ENCODE measurements at regions not wholly inside any gene's neighbourhood (a gene's known extent, or its start where the extent isn't known, plus 50 kb on each side); places are given as distances from the start of the nearest gene placed in this dataset.
"Not testable (repeated sequence)": the region's sequence is repeated elsewhere in the genome, so short reads cannot be mapped to it uniquely, and the experiment has no call there.

DNA sequence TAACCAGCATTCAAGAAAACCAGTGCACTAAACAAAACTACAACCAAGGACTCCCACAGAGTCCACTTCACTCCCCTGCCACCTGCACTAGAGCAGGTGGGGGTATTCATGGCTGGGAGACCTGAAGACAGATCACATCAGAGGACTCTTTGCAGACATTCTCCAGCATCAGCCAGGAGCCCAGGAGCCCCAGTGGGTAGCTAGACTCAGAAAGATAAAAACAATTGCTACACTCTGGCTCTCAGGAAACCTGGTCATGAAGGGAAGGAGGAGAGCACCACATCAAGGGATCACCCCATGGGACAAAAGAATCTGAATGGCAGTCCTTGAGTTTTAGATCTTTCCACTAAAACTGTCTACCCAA lies 472.1 kb downstream of the PLPP3 start:
- DNase-seq: no peak

DNA sequence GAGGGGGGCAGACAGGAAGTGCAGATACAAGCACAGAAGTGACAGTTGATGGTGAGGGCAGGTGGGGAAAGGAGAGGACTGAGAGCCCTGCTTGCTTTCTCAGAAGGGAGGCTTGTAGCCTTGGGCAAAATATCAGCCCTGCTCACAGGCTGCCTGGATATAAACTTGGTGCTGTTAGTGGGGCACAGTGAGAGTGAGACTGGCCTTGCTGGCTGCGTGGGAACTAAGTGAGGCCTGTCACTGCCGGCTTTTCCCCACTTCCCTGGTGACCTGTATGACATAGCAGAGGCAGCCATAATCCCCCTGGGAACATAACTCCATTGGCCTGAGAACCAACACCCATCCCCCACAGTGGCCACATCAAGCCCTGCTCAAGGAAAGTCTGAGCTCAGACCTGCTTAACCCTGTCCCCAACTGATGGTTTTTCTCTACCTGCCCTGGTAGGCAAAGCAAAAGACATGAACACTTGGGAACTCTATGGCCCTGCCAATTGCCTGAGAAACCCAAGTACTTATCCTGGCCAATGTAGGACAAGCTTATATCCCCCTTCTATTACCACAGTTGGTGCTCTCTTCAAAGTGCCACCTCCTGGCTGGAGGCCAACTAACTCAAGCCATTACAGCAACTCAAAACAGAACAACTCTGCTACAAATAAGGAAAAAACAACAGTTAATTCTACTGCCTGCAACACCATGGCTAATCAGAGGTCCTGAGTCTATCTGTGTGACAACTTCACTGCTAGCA lies 472.7 kb downstream of the PLPP3 start:
- no peak for DNase-seq

DNA sequence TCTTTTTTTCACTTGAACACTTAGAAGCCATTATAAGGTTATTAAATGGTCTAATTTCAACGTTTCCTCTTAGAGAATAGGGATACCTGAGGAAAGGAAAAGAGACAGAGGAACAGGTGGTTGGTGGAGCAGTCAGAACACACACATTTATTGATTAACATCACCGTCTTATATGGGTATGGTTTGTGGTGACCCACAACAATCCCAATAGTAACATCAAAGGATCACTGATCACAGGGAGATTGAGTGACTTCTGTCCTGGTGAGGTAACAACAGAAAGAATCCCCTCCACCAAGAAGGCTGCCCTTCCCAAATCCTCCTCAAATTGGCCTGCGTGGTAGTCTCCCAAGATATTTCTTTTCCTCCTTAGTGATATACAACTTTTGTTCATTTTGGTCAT lies 474.0 kb downstream of the PLPP3 start:
- DNase-seq: no peak

DNA sequence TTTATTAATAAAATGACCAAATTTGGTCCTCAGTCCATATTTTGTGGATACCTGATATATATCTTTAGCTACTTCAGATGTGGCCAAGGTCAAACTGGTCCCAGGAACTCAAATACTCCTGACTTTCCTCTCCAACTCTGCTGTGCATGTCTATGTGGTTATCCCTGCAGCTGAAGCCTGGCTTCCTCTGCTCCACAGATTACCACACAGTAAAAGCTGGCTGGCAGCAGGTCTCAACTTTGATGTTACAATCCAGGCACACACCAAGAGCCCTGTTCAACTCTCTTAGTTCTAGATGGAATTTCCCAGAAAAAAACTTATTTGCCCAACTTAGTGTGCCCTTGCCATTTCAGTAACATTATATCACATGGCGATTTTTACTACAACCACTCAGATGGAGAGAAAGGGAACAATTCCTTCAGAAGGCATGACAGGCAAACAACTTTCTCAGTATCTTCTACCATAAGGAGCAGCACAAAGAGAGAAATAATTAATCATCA lies 479.5 kb downstream of the PLPP3 start:
- DNase-seq: no peak

DNA sequence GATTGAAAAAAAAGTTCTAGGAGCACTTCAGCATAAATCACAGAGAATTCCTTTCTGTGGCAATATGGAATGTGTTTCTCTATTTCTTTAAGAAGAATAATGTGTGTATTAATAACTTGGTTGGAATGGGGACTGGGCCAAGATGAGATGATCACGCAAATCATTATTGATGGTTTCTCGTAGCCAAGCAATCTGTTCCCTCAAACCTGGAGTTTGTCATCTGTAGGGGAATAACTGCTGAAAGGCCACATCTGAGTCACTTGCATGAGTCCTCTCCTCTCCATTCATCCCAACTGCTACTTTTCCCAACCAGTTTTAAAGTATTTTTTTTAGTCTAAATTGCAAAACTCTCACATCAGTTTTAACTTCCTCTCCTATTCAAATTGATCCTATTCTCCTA lies 480.4 kb downstream of the PLPP3 start:
- DNase-seq: no peak

GRCh38 chr1:56097713-56098112 lies 481.6 kb downstream of the PLPP3 start:
- DNase-seq: no peak

GRCh38 chr1:56095696-56096665 lies 483.4 kb downstream of the PLPP3 start:
- DNase-seq: no peak

GRCh38 chr1:56094168-56094567 lies 485.2 kb downstream of the PLPP3 start:
- DNase-seq: peak; percentile 78

- DNase-seq: no peak
Observed at GRCh38 chr1:56092684-56093570, 486.4 kb downstream of the PLPP3 start.

- DNase-seq: not testable (repeated sequence)
Observed at GRCh38 chr1:56089826-56090225, 489.5 kb downstream of the PLPP3 start.

GRCh38 chr1:56084246-56084645 lies 495.1 kb downstream of the PLPP3 start:
- peak; percentile 50 for DNase-seq

DNA sequence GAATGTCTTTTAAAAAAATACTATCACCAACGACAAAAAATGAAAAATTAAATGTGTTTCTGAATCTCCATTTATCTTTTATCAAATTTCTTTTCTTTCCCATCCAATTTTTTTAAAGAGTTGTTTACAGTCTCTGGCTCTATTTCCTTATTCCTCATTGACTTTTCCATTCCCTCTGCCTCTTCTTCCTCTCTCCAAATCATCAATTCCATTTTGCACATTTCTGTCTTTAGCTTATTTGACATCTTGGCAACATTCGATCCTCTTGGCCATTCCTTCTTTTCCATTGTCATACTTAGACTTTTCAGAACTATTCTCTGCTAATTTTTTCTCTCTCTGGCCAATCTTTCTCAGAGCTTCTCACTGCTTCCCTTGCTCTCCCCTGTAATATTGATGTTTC lies 497.6 kb downstream of the PLPP3 start:
- DNase-seq: peak; percentile 46

GRCh38 chr1:56081173-56081572 lies 498.2 kb downstream of the PLPP3 start:
- peak; percentile 78 for DNase-seq

GRCh38 chr1:56080123-56080522 lies 499.2 kb downstream of the PLPP3 start:
- no peak for DNase-seq

- DNase-seq: no peak
Observed at GRCh38 chr1:56079391-56079790, 500.0 kb downstream of the PLPP3 start.

GRCh38 chr1:56077206-56077605 lies 502.2 kb downstream of the PLPP3 start:
- DNase-seq: peak; percentile 47

GRCh38 chr1:56074007-56074651 lies 505.2 kb downstream of the PLPP3 start:
- peak; percentile 97 for DNase-seq

GRCh38 chr1:56073614-56074006 lies 505.8 kb downstream of the PLPP3 start:
- DNase-seq: no peak

- DNase-seq: no peak
Observed at GRCh38 chr1:56073206-56073605, 506.2 kb downstream of the PLPP3 start.

GRCh38 chr1:56072310-56072709 lies 507.1 kb downstream of the PLPP3 start:
- no peak for DNase-seq

DNA sequence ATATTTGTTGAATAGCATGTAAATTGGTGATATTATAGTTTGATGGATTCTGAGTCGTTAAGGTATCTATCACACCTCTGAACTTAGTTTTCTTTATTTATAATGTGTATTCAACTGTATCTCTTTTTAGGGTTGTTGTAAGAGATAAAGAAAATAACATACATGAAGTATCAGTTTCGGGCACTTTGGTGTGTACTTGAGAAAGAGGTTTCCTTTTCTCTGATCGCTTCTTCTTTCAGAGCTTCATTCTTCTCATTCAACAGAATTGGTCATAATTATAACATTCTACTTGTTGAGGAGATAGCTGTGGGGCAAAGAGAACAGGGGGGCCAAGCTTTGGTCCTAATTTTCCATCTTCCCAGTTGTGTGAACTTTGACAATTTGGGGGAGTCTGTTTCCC lies 508.0 kb downstream of the PLPP3 start:
- no peak for DNase-seq

- DNase-seq: peak; percentile 89
Observed at GRCh38 chr1:56070601-56071000, 508.8 kb downstream of the PLPP3 start.
